HCT116 (cell line): ENCODE measurements at regions not wholly inside any gene's neighbourhood (a gene's known extent, or its start where the extent isn't known, plus 50 kb on each side); places are given as distances from the start of the nearest gene placed in this dataset.

ENCODE experiments used
- ATAC-seq: fragments of 200-7000 bp; cut with Tn5 transposase; 2 replicates; pipeline ENCODE4 v1.9.1; 2020; ENCODE audit warnings: mild to moderate bottlenecking, moderate library complexity
- BruUV-seq: library from RNA; stranded (reverse); fragments of 400-500 nt; replicated peaks from 2 replicates; lab custom pipeline; 2021; lab: Mats Ljungman, UMichigan
- CTCF ChIA-PET: fragments of 300-600 bp; sonication (Branson Sonifier 250); formaldehyde crosslinking; loops from one replicate; lab custom pipeline; 2021; ENCODE audit warnings: antibody characterized with exemption; lab: Charles Lee
- POLR2A ChIA-PET: fragments of 300-600, 350-600 bp; sonication (Branson Sonifier 250); formaldehyde crosslinking; loops from one replicate; lab custom pipeline; 2021; ENCODE audit warnings: antibody characterized with exemption; lab: Charles Lee
- RAD21 ChIA-PET, 2 experiments: fragments of 300-600 bp; sonication (Branson Sonifier 250); formaldehyde crosslinking; loops; one replicate each; lab custom pipeline; 2023; ENCODE audit warnings: low total read pairs in 2 of 2; ENCODE audit not compliant: uncharacterized antibody in 2 of 2, unreplicated experiment in 2 of 2, low non-redundant PET in 1 of 2; lab: Charles Lee
- DNase-seq: peaks from one replicate; pipeline ENCODE4 v3.0.0-alpha.2; 2010; ENCODE audit warnings: low read depth, low spot score
- H2AFZ ChIP-seq: fragments of 200-600 bp; shearing (Covaris generic), sonication (generic); 2 replicates; pipeline ENCODE4 v1.6.1; 2017; ENCODE audit warnings: low read depth, mixed run types, mixed read lengths, antibody characterized with exemption, low read length; ENCODE audit not compliant: poor library complexity, severe bottlenecking
- H3K27ac ChIP-seq: 2 replicates; pipeline ENCODE4 v1.5.1; 2012; ENCODE audit warnings: low read depth, low read length
- H3K27me3 ChIP-seq: fragments of 200-600 bp; sonication (generic); 2 replicates; pipeline ENCODE4 v1.6.1; 2016; ENCODE audit warnings: mixed run types, low read length, mixed read lengths; ENCODE audit not compliant: insufficient read depth
- H3K36me3 ChIP-seq, 2 experiments: fragments of 200-500 bp in 1 of 2; fragments of 200-600 bp in 1 of 2; sonication (Bioruptor generic) in 1 of 2; sonication (generic) in 1 of 2; 2 replicates each; pipeline versions ENCODE4 v1.5.1 to v1.6.1; 2014 to 2016; ENCODE audit warnings: low read length in 2 of 2, inconsistent platforms in 1 of 2, mixed read lengths in 1 of 2, mixed run types in 1 of 2; ENCODE audit not compliant: insufficient read depth in 2 of 2, control insufficient read depth in 1 of 2
- H3K4me1 ChIP-seq, 2 experiments: fragments of 200-600 bp in 1 of 2; sonication (generic) in 1 of 2; 2 replicates each; pipeline versions ENCODE4 v1.5.1 to v1.6.1; 2012 to 2017; ENCODE audit warnings: low read length in 2 of 2, inconsistent platforms in 1 of 2, mild to moderate bottlenecking in 1 of 2, mixed read lengths in 1 of 2, mixed run types in 1 of 2, moderate library complexity in 1 of 2; ENCODE audit not compliant: insufficient read depth in 2 of 2, control insufficient read depth in 1 of 2
- H3K4me2 ChIP-seq: fragments of 200-600 bp; sonication (generic); 2 replicates; pipeline ENCODE4 v1.6.1; 2017; ENCODE audit warnings: mixed run types, low read length, mixed read lengths
- H3K4me3 ChIP-seq, 2 experiments: fragments of 200-600 bp in 1 of 2; sonication (generic) in 1 of 2; replicated peaks in 1 of 2; 2 replicates each; pipeline ENCODE4 v1.5.1; 2011 to 2016; ENCODE audit warnings: low read length in 2 of 2, control low read depth in 1 of 2, low read depth in 1 of 2, mild to moderate bottlenecking in 1 of 2, mixed read lengths in 1 of 2, mixed run types in 1 of 2
- H3K79me2 ChIP-seq: fragments of 200-600 bp; sonication (generic); 2 replicates; pipeline ENCODE4 v1.6.1; 2017; ENCODE audit warnings: mild to moderate bottlenecking, mixed run types, low read length, moderate library complexity, mixed read lengths; ENCODE audit not compliant: insufficient read depth
- H3K9ac ChIP-seq: fragments of 200-600 bp; sonication (generic); 2 replicates; pipeline ENCODE4 v1.6.1; 2016; ENCODE audit warnings: low read length, mixed read lengths
- H3K9me2 ChIP-seq: fragments of 200-600 bp; sonication (generic), shearing (Covaris generic); 2 replicates; pipeline ENCODE4 v1.6.1; 2017; ENCODE audit warnings: mixed run types, mild to moderate bottlenecking, moderate library complexity; ENCODE audit not compliant: insufficient read depth
- H3K9me3 ChIP-seq, 2 experiments: fragments of 200-500 bp in 1 of 2; fragments of 200-600 bp in 1 of 2; sonication (Bioruptor generic) in 1 of 2; sonication (generic) in 1 of 2; 2 replicates each; pipeline ENCODE4 v1.6.1; 2014 to 2017; ENCODE audit warnings: low read length in 2 of 2, mixed read lengths in 2 of 2, inconsistent platforms in 1 of 2, low read depth in 1 of 2, mild to moderate bottlenecking in 1 of 2, mixed run types in 1 of 2, moderate library complexity in 1 of 2; ENCODE audit not compliant: control insufficient read depth in 1 of 2, insufficient read depth in 1 of 2
- H4K20me1 ChIP-seq: fragments of 200-600 bp; sonication (generic), shearing (Covaris generic); 2 replicates; pipeline ENCODE4 v1.6.1; 2017; ENCODE audit warnings: mixed run types, mild to moderate bottlenecking, moderate library complexity; ENCODE audit not compliant: insufficient read depth
- ATF3 ChIP-seq: IDR thresholded peaks from 2 replicates; pipeline ENCODE4 v1.6.1; 2012
- JUND ChIP-seq: IDR thresholded peaks from 2 replicates; pipeline ENCODE4 v1.6.1; 2012
- POLR2A ChIP-seq: IDR thresholded peaks from 2 replicates; pipeline ENCODE4 v1.7.0; 2011; ENCODE audit warnings: borderline replicate concordance; ENCODE audit not compliant: insufficient read depth, insufficient read length; ENCODE audit errors: extremely low read depth
- SRF ChIP-seq: IDR thresholded peaks from 2 replicates; pipeline ENCODE4 v1.6.1; 2012; ENCODE audit warnings: low read depth
- YY1 ChIP-seq: IDR thresholded peaks from 2 replicates; pipeline ENCODE4 v1.6.1; 2011; ENCODE audit warnings: low read length, low read depth, moderate library complexity, mild to moderate bottlenecking; ENCODE audit not compliant: insufficient replicate concordance; ENCODE audit errors: extremely low read depth
- ZBTB33 ChIP-seq: IDR thresholded peaks from 2 replicates; pipeline ENCODE4 v1.6.1; 2011; ENCODE audit warnings: mild to moderate bottlenecking, low read length, moderate library complexity; ENCODE audit not compliant: insufficient replicate concordance; ENCODE audit errors: extremely low read depth
- intact Hi-C: fragments of 100-400 bp; cut with micrococcal nuclease; formaldehyde crosslinking; loops from 2 replicates; pipeline ENCODE4 v1.10.0; 2022

GRCh38 chr12:90428465-90428864 lies 526.5 kb downstream of the CCER1 start:
- Histone ChIP-seq H3K4me3 (no peak overlapping the region), H3K4me1 (no peaks in the 10 kb centered on the region), H2AFZ (no peak overlapping the region), H3K9me2 (no peaks in the 10 kb centered on the region), H3K27me3 (no peaks in the 10 kb centered on the region), H3K9me3 (no peaks in the 10 kb centered on the region), H4K20me1 (no peaks in the 10 kb centered on the region), H3K36me3 (no peaks in the 10 kb centered on the region), H3K4me2 (no peak overlapping the region), H3K79me2 (no peaks in the 10 kb centered on the region), H3K27ac (no peak overlapping the region), H3K9ac (no peak overlapping the region)
- TF ChIP-seq JUND (no peak), POLR2A (no peak), ZBTB33 (no peak), ATF3 (no peak)
- BruUV-seq, result no TSS peak
- intact Hi-C loops, result no loop called here
- RAD21 ChIA-PET, result no interaction called here
- CTCF ChIA-PET, result no interaction called here
- POLR2A ChIA-PET, result no interaction called here
- DNase-seq, result no peak
- ATAC-seq, result no peak

GRCh38 chr12:90423965-90424364 lies 531.0 kb downstream of the CCER1 start:
- intact Hi-C loops, result no loop called here
- H3K36me3 ChIP-seq, result no peaks in the 10 kb centered on the region
- TF ChIP-seq SRF (no peak), YY1 (no peak)
- CTCF ChIA-PET, result no interaction called here
- H3K9ac ChIP-seq, result no peak overlapping the region
- no peaks in the 10 kb centered on the region for H3K4me1 ChIP-seq
- H3K9me2 ChIP-seq, result no peaks in the 10 kb centered on the region
- H3K27me3 ChIP-seq, result no peaks in the 10 kb centered on the region
- no TSS peak for BruUV-seq
- no peak for DNase-seq
- no peaks in the 10 kb centered on the region for H3K9me3 ChIP-seq
- H3K27ac ChIP-seq, result no peak overlapping the region
- H4K20me1 ChIP-seq, result no peaks in the 10 kb centered on the region
- H2AFZ ChIP-seq, result no peak overlapping the region
- RAD21 ChIA-PET, result no interaction called here
- ATAC-seq, result no peak
- no peak overlapping the region for H3K4me2 ChIP-seq
- H3K79me2 ChIP-seq, result no peaks in the 10 kb centered on the region
- H3K4me3 ChIP-seq, result no peak overlapping the region
- POLR2A ChIA-PET, result no interaction called here
